ENCODE measurements at regions not wholly inside any gene's neighbourhood (a gene's known extent, or its start where the extent isn't known, plus 50 kb on each side); places are given as distances from the start of the nearest gene placed in this dataset.
A peak's percentile ranks its signal among the peaks of the same experiment; 100 is the strongest.

DNA sequence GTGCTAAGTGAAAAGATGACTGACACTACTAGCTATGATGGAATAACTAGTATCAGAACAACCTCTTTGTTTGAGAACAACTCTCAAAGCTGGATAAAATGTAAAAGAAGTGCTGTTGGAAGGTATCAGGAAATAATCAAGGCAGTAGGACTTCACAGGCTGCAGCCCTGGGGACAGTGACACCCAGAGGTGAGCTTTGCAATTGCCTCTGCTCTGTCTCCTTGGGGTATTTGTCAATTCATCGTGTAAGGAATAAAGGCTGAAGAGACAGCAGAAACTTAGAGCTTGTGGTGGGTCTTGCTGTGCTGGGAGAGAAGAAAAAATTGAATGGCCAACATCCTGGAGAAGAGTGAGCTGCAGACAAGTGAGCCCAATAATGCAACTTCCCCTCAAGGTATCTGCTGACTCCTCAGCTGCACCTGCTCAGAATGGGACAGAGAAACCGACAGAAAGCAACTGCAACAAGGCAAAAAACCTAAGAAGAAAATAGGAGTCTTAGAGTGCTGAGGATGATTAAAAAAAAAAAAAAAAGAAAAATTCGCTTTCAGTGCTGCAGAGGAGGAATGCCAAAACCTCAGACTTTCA, 141.1 kb downstream of the RCN1 start:
- TF ChIP-seq CTCF (IDR thresholded peaks at IDR 0.05; ENCODE audit: borderline replicate concordance, extremely low read depth, low read length, poor library complexity, severe bottlenecking) (peak; percentile 79), EZH2 (IDR thresholded peaks at IDR 0.05; ENCODE audit: borderline replicate concordance, low read depth, low read length, severe bottlenecking) (no peak)

Measured in DND-41 (cell line).